ENCODE measurements at regions not wholly inside any gene's neighbourhood (a gene's known extent, or its start where the extent isn't known, plus 50 kb on each side); places are given as distances from the start of the nearest gene placed in this dataset.

GRCh38 chr10:80769700-80770160 lies 232.0 kb downstream of the SH2D4B start:
- Histone ChIP-seq H3K4me1 (ENCODE audit: control insufficient read depth in 2 of 2, insufficient read depth in 2 of 2, low read length in 1 of 2) (no peaks in the 10 kb centered on the region), H3K9me3 (ENCODE audit: control insufficient read depth in 2 of 2, insufficient read depth in 1 of 2, low read depth in 1 of 2, low read length in 1 of 2) (no peaks in the 10 kb centered on the region), H3K36me3 (ENCODE audit: control insufficient read depth in 2 of 2, insufficient read depth in 2 of 2, low read length in 1 of 2) (no peaks in the 10 kb centered on the region), H3K27me3 (ENCODE audit: control insufficient read depth in 1 of 2, insufficient read depth in 2 of 2, low read length in 2 of 2) (no peaks in the 10 kb centered on the region), H3K4me3 (ENCODE audit: low read depth in 1 of 2, low read length in 2 of 2) (no peak overlapping the region), H3K27ac (ENCODE audit: low read depth in 2 of 2, low read length in 1 of 2) (no peak overlapping the region)
- 51 to 58% methylated on average over 2 of the region's 2 CpGs for WGBS, 2 donors

DNA sequence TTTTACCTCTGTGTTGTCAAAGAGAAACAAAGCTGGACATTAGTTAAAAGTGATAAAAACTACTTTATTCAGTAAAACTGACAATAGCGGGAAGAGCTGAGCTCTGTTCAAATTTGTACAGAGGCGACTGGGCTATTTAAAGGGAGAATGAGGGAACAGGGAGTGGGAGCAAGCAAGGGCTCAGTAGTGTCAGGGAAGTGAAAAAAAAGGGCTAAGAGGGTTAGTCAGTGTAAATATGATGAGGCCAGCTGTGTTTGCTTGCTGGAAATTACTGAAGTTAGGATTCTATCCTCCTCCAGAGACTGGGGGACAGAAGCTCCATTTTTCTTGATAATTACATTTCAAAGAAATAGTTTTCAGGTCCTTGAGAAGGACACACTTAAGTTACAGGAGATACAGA lies 232.5 kb downstream of the SH2D4B start:
- no peak overlapping the region for H3K27ac ChIP-seq (ENCODE audit: low read depth in 2 of 2, low read length in 1 of 2)
- WGBS, 2 donors: 63 to 91% methylated on average over 2 of the region's 2 CpGs
- H3K27me3 ChIP-seq (ENCODE audit: control insufficient read depth in 1 of 2, insufficient read depth in 2 of 2, low read length in 2 of 2): no peaks in the 10 kb centered on the region
- H3K9me3 ChIP-seq (ENCODE audit: control insufficient read depth in 2 of 2, insufficient read depth in 1 of 2, low read depth in 1 of 2, low read length in 1 of 2): no peaks in the 10 kb centered on the region
- no peak overlapping the region for H3K4me3 ChIP-seq (ENCODE audit: low read depth in 1 of 2, low read length in 2 of 2)
- H3K4me1 ChIP-seq (ENCODE audit: control insufficient read depth in 2 of 2, insufficient read depth in 2 of 2, low read length in 1 of 2): no peaks in the 10 kb centered on the region
- H3K36me3 ChIP-seq (ENCODE audit: control insufficient read depth in 2 of 2, insufficient read depth in 2 of 2, low read length in 1 of 2): no peaks in the 10 kb centered on the region

DNA sequence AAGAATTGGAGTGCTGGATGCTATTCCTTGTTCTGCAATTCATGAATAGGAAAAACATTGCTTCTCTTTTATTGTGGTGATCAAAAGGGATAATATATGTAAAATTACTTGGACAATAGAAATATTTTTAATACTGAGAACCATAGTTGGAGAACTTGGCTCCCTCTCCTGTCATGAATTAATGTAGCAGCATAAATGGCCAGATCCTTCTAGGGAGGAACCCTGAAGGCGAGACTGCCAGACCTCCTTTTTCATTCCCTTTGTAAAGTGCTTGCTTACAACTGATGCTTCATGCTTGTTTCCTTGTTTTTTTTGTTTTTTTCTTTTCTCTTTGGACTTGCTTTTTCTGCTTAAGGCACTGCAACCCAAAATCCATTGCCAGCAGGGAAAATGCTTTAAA lies 233.6 kb downstream of the SH2D4B start:
- Histone ChIP-seq H3K9me3 (ENCODE audit: control insufficient read depth in 2 of 2, insufficient read depth in 1 of 2, low read depth in 1 of 2, low read length in 1 of 2) (no peaks in the 10 kb centered on the region), H3K36me3 (ENCODE audit: control insufficient read depth in 2 of 2, insufficient read depth in 2 of 2, low read length in 1 of 2) (no peaks in the 10 kb centered on the region), H3K4me3 (ENCODE audit: low read depth in 1 of 2, low read length in 2 of 2) (no peak overlapping the region), H3K27me3 (ENCODE audit: control insufficient read depth in 1 of 2, insufficient read depth in 2 of 2, low read length in 2 of 2) (no peaks in the 10 kb centered on the region), H3K27ac (ENCODE audit: low read depth in 2 of 2, low read length in 1 of 2) (no peak overlapping the region), H3K4me1 (ENCODE audit: control insufficient read depth in 2 of 2, insufficient read depth in 2 of 2, low read length in 1 of 2) (no peaks in the 10 kb centered on the region)
- 62 to 65% methylated on average over 1 of the region's 1 CpG for WGBS, 2 donors

DNA sequence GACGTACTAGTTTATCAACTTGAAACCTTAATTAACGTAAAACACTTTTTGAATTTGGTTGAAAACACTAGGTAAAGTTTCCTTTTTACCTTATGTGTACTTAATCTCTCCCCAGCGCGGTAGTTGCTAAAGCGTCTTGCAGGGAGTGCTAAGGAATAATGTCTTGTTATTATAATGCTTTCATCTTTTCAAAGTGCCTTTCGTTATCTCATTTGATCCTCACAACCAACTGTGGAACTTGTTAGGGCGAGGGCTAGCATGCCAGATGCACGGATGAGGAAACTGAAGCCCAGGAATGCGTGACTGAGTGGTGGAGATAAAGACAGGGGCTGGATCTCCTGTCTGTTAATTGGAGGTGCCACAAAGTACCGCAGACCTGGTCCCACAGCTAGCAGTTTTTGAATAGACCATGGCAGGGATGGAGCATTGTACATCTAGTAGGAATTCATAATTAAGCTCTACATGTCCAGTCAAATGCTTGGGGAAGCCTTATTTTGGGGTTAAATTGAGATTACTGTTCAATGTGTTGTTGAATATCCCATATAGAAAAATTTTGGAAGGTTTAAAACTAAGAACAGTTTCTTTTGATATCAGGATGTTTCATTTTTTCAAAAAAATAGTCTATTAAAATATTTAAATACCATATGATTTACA lies 234.3 kb downstream of the SH2D4B start:
- H3K4me1 ChIP-seq (ENCODE audit: control insufficient read depth in 2 of 2, insufficient read depth in 2 of 2, low read length in 1 of 2): no peaks in the 10 kb centered on the region
- no peaks in the 10 kb centered on the region for H3K9me3 ChIP-seq (ENCODE audit: control insufficient read depth in 2 of 2, insufficient read depth in 1 of 2, low read depth in 1 of 2, low read length in 1 of 2)
- 44 to 56% methylated on average over 10 of the region's 10 CpGs for WGBS, 2 donors
- H3K27me3 ChIP-seq (ENCODE audit: control insufficient read depth in 1 of 2, insufficient read depth in 2 of 2, low read length in 2 of 2): no peaks in the 10 kb centered on the region
- no peaks in the 10 kb centered on the region for H3K36me3 ChIP-seq (ENCODE audit: control insufficient read depth in 2 of 2, insufficient read depth in 2 of 2, low read length in 1 of 2)
- H3K27ac ChIP-seq (ENCODE audit: low read depth in 2 of 2, low read length in 1 of 2): no peak overlapping the region
- H3K4me3 ChIP-seq (ENCODE audit: low read depth in 1 of 2, low read length in 2 of 2): no peak overlapping the region

- Histone ChIP-seq H3K36me3 (ENCODE audit: control insufficient read depth in 2 of 2, insufficient read depth in 2 of 2, low read length in 1 of 2) (no peaks in the 10 kb centered on the region), H3K4me1 (ENCODE audit: control insufficient read depth in 2 of 2, insufficient read depth in 2 of 2, low read length in 1 of 2) (no peaks in the 10 kb centered on the region), H3K27ac (ENCODE audit: low read depth in 2 of 2, low read length in 1 of 2) (no peak overlapping the region), H3K27me3 (ENCODE audit: control insufficient read depth in 1 of 2, insufficient read depth in 2 of 2, low read length in 2 of 2) (no peaks in the 10 kb centered on the region), H3K4me3 (ENCODE audit: low read depth in 1 of 2, low read length in 2 of 2) (no peak overlapping the region), H3K9me3 (ENCODE audit: control insufficient read depth in 2 of 2, insufficient read depth in 1 of 2, low read depth in 1 of 2, low read length in 1 of 2) (no peaks in the 10 kb centered on the region)
- WGBS, 2 donors: 85 to 89% methylated on average over 3 of the region's 3 CpGs
Measured at GRCh38 chr10:80772596-80772995, 234.9 kb downstream of the SH2D4B start.

GRCh38 chr10:80784695-80785094 lies 247.0 kb downstream of the SH2D4B start:
- no peaks in the 10 kb centered on the region for H3K4me1 ChIP-seq (ENCODE audit: control insufficient read depth in 2 of 2, insufficient read depth in 2 of 2, low read length in 1 of 2)
- 99% methylated on average over 2 of the region's 2 CpGs for WGBS, 2 donors
- no peak overlapping the region for H3K27ac ChIP-seq (ENCODE audit: low read depth in 2 of 2, low read length in 1 of 2)
- no peaks in the 10 kb centered on the region for H3K27me3 ChIP-seq (ENCODE audit: control insufficient read depth in 1 of 2, insufficient read depth in 2 of 2, low read length in 2 of 2)
- no peak overlapping the region for H3K4me3 ChIP-seq (ENCODE audit: low read depth in 1 of 2, low read length in 2 of 2)
- H3K36me3 ChIP-seq (ENCODE audit: control insufficient read depth in 2 of 2, insufficient read depth in 2 of 2, low read length in 1 of 2): no peaks in the 10 kb centered on the region
- no peaks in the 10 kb centered on the region for H3K9me3 ChIP-seq (ENCODE audit: control insufficient read depth in 2 of 2, insufficient read depth in 1 of 2, low read depth in 1 of 2, low read length in 1 of 2)

GRCh38 chr10:80786322-80786721 lies 248.6 kb downstream of the SH2D4B start:
- Histone ChIP-seq H3K27ac (ENCODE audit: low read depth in 2 of 2, low read length in 1 of 2) (no peak overlapping the region), H3K9me3 (ENCODE audit: control insufficient read depth in 2 of 2, insufficient read depth in 1 of 2, low read depth in 1 of 2, low read length in 1 of 2) (no peaks in the 10 kb centered on the region), H3K27me3 (ENCODE audit: control insufficient read depth in 1 of 2, insufficient read depth in 2 of 2, low read length in 2 of 2) (no peaks in the 10 kb centered on the region), H3K4me1 (ENCODE audit: control insufficient read depth in 2 of 2, insufficient read depth in 2 of 2, low read length in 1 of 2) (no peaks in the 10 kb centered on the region), H3K4me3 (ENCODE audit: low read depth in 1 of 2, low read length in 2 of 2) (no peak overlapping the region), H3K36me3 (ENCODE audit: control insufficient read depth in 2 of 2, insufficient read depth in 2 of 2, low read length in 1 of 2) (no peaks in the 10 kb centered on the region)
- WGBS, 2 donors: 77 to 92% methylated on average over 1 of the region's 1 CpG

DNA sequence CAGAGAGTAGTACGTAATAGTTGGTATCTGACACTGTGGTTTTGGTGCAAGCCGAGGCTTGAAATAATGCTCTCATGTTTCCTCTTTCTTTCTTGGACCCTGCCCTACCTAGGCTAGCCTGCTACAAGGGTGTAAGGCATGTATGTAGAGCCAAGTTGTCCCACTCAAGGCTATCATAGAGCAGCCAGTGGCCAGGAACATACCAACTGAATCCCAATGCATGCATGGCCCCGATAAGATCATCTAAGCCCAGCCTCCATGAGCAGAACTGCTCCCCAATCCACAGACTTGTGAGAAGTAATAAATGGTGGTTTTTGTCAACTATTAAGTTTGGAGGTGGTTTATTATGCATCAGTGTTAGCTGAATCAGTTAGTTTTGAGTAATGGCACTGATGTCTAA lies 250.2 kb downstream of the SH2D4B start:
- 84 to 93% methylated on average over 3 of the region's 3 CpGs for WGBS, 2 donors
- Histone ChIP-seq H3K4me3 (ENCODE audit: low read depth in 1 of 2, low read length in 2 of 2) (no peak overlapping the region), H3K36me3 (ENCODE audit: control insufficient read depth in 2 of 2, insufficient read depth in 2 of 2, low read length in 1 of 2) (no peaks in the 10 kb centered on the region), H3K4me1 (ENCODE audit: control insufficient read depth in 2 of 2, insufficient read depth in 2 of 2, low read length in 1 of 2) (no peaks in the 10 kb centered on the region), H3K27me3 (ENCODE audit: control insufficient read depth in 1 of 2, insufficient read depth in 2 of 2, low read length in 2 of 2) (no peaks in the 10 kb centered on the region), H3K9me3 (ENCODE audit: control insufficient read depth in 2 of 2, insufficient read depth in 1 of 2, low read depth in 1 of 2, low read length in 1 of 2) (no peaks in the 10 kb centered on the region), H3K27ac (ENCODE audit: low read depth in 2 of 2, low read length in 1 of 2) (no peak overlapping the region)

- no peak overlapping the region for H3K27ac ChIP-seq (ENCODE audit: low read depth in 2 of 2, low read length in 1 of 2)
- no peaks in the 10 kb centered on the region for H3K9me3 ChIP-seq (ENCODE audit: control insufficient read depth in 2 of 2, insufficient read depth in 1 of 2, low read depth in 1 of 2, low read length in 1 of 2)
- H3K27me3 ChIP-seq (ENCODE audit: control insufficient read depth in 1 of 2, insufficient read depth in 2 of 2, low read length in 2 of 2): no peaks in the 10 kb centered on the region
- 61 to 73% methylated on average over 3 of the region's 3 CpGs for WGBS, 2 donors
- H3K36me3 ChIP-seq (ENCODE audit: control insufficient read depth in 2 of 2, insufficient read depth in 2 of 2, low read length in 1 of 2): no peaks in the 10 kb centered on the region
- H3K4me1 ChIP-seq (ENCODE audit: control insufficient read depth in 2 of 2, insufficient read depth in 2 of 2, low read length in 1 of 2): no peaks in the 10 kb centered on the region
- no peak overlapping the region for H3K4me3 ChIP-seq (ENCODE audit: low read depth in 1 of 2, low read length in 2 of 2)
Measured at GRCh38 chr10:80794994-80795393, 257.3 kb downstream of the SH2D4B start.

GRCh38 chr10:80805343-80806020 lies 267.8 kb downstream of the SH2D4B start:
- Histone ChIP-seq H3K4me3 (ENCODE audit: low read depth in 1 of 2, low read length in 2 of 2) (no peak overlapping the region), H3K27me3 (ENCODE audit: control insufficient read depth in 1 of 2, insufficient read depth in 2 of 2, low read length in 2 of 2) (no peaks in the 10 kb centered on the region), H3K4me1 (ENCODE audit: control insufficient read depth in 2 of 2, insufficient read depth in 2 of 2, low read length in 1 of 2) (no peaks in the 10 kb centered on the region), H3K36me3 (ENCODE audit: control insufficient read depth in 2 of 2, insufficient read depth in 2 of 2, low read length in 1 of 2) (no peaks in the 10 kb centered on the region), H3K27ac (ENCODE audit: low read depth in 2 of 2, low read length in 1 of 2) (no peak overlapping the region), H3K9me3 (ENCODE audit: control insufficient read depth in 2 of 2, insufficient read depth in 1 of 2, low read depth in 1 of 2, low read length in 1 of 2) (no peaks in the 10 kb centered on the region)
- 59 to 65% methylated on average over 2 of the region's 2 CpGs for WGBS, 2 donors

Measured in esophagus (tissue), 2 donors.